HG02884 (cell line): ENCODE measurements at regions not wholly inside any gene's neighbourhood (a gene's known extent, or its start where the extent isn't known, plus 50 kb on each side); places are given as distances from the start of the nearest gene placed in this dataset.
A peak's percentile ranks its signal among the peaks of the same experiment; 100 is the strongest.
"Not testable (repeated sequence)": the region's sequence is repeated elsewhere in the genome, so short reads cannot be mapped to it uniquely, and the experiment has no call there.

Experiments
- ATAC-seq: cut with Tn5 transposase; IDR thresholded peaks from one replicate; pipeline ENCODE4 v1.9.1; 2021; ENCODE audit warnings: mild to moderate bottlenecking, moderate library complexity; ENCODE audit not compliant: unreplicated experiment

DNA sequence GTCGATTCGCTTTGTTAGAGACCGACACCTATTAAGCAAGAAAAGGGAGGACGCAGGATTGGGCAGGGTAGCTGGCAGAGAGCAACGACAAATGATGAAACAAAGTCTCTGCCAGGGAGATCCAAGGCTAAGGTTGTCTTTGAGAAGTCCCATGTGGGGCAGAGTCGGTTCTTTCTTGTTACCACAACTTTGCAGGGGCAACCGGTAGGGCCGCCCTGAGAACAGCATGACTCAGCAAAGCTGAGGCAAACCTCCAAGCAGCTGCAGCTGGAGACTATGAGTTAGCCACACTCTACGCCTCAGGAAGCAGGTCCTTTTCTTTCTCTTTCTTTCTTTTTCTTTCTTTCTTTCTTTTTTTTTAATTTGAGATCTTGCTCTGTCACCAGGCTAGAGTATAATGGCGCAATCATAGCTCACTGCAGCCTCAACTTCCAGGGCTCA lies 452.3 kb upstream of the ID2 start:
- peak; percentile 80 for ATAC-seq

DNA sequence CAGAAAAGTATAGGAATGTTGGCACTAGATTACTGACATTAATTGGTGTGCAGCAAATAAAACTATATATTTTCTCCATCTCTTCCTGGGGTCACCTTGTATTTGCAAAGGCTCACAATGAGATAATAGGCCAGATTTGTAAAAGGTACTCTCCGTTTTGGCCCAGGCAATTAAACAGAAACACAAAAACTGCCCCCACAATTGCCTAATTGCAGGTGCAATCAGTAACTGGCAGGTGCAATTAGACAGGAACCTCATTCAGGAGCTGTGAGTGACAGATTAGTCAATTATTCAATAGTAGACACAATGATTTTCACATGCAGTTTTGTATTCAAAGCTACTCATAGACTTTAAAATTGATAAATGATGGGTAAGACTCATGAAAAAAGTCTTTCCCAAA lies 451.4 kb upstream of the ID2 start:
- no peak for ATAC-seq

DNA sequence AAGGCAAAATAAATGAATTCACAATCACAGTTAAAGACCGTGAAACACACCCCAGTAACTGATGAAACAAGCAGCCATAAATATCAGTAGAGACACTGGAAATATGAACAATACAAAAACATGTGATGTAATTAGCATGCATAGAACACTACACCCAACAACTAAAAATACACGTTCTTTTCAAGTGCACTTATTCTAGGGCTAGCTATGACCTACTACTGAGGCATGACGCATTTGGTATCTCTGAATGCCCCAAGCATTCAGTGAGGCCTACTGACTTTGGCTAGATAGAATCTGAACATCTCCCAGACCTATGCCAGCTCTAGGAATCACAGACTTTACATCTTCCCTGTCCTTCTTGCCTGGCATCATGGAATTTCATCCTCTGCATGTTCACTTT lies 450.0 kb upstream of the ID2 start:
- no peak for ATAC-seq

DNA sequence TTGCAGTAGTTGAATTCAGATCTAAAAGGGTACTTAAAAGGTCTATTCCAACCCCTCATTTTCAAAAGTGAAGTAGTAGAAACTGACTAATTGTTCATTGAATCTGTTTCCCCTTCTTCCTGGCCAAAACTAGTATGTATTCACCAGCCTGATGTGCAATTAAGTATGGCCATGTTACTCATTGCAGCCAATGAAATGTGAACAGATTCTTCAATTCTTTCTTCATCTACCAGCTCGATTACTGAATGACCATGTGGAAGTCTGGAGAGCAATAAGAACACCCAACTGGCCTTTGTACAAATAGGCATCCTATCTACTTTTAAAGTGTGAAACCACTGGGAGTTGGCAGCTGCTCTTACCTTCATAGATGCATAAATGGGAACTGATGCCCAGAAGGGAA lies 449.0 kb upstream of the ID2 start:
- ATAC-seq: no peak

DNA sequence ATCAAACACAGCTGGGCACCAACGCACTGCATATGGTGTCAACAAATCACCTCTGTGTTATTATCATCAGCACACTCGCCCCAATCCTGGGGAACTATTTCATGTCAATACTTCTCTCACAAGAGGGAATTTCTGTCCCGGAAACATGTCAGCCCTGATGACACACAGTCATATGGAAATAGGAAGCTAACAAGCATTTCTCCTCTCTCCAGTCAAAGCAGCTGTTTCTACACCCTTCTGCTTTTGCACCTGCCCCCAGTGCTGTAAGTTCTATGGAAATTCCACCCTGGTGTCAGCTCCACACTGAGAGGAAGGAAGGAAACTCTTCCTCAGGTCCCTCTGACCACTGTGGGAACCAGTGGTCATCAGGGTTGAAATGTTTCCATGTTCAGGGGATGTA lies 447.6 kb upstream of the ID2 start:
- ATAC-seq: peak; percentile 46

DNA sequence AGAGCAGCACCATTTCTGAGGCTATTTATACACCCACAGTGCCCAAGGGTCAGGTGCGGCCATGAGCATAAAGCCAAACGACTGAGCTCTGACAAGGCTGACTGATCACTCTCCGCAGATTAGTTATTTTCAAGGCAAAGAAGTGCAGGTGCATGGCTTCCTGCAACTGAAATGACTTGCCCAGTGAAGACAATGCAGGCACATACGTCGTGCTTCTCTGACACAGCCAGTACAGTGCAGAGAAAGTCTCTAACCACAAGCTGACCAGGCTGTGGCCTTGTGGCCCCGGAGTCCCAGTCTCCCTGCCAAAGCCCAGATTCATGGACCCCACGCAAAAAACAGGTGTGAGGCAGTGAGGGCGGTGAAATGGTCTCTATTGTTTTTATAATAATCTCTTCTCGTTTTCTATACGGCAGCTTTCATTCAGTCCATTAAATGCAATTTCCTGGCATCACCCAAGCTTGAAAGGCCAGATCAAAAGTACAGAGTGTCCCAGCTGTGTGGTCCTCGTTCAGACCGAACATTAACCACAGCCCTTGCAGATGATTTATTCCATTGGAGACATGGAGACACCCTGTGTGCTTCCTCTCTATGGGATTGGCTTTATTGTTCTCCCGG lies 447.0 kb upstream of the ID2 start:
- peak; percentile 88 for ATAC-seq

DNA sequence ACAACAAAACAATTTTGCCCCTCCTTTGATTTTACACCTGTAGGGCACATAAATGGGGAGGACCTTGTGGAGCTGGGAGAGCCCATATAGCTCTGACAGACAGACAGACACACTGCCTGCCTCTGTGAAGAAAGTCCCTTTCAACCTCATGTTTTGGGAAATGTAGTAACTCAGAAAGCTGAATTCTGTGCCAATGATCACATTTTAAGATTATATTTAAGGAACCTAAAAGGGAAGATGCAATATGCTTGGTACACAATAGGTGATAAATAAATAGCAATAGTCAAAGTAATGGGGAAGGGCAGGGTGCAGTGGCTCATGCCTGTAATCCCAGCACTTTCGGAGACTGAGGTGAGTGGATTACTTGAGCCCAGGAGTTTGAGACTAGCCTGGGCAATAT lies 446.4 kb upstream of the ID2 start:
- no peak for ATAC-seq

DNA sequence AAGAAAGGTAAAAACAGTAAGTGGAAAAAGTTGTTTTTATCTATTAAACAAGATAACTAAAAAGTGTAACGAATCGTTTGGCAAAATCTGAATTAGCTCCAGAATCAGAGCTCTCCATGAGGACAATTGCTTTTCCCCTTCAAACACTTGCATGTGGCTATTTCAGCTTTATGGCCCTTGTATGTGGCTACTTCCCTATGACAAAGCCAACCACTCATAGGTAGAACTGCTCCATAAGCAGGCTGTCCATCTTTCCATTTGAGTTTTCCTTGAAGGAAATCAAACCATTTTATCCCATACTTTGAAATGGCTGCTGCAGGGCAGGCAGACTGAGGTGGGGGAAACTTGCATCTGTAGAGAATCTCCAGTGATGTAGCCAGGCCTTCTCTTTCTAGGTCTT lies 445.5 kb upstream of the ID2 start:
- no peak for ATAC-seq

DNA sequence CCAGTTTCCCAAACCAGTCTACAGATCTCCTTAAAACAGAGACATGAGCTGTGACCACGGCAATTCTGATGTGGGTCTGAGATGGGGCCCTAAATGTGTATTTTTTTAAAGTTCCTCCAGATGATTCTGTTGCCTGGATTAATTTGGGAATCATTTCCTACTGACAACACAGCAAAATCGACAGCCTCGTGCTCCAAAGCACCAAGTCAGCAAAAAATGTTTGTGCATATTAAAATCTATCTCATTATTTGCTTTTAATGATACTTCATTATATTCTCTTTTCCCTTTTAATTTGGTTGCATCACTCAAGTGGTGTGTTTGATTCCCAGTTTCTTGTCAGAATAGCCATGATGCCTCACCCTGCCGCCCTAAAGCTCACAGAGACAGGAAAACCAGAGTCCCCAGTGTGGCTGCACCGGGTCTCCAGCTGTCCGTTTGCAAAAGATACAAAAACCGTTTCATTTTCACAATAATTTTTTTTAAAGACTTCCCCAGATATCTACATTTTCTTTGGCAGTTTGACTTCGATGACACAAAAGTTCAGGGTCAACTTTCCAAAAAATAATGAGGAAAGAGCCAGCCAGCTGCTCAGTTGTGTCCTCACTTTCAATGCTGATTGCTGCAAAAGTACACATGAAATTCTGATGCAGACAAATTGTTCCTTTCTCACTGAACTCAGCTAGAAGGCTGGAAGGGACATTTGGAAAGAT lies 443.2 kb upstream of the ID2 start:
- no peak for ATAC-seq

DNA sequence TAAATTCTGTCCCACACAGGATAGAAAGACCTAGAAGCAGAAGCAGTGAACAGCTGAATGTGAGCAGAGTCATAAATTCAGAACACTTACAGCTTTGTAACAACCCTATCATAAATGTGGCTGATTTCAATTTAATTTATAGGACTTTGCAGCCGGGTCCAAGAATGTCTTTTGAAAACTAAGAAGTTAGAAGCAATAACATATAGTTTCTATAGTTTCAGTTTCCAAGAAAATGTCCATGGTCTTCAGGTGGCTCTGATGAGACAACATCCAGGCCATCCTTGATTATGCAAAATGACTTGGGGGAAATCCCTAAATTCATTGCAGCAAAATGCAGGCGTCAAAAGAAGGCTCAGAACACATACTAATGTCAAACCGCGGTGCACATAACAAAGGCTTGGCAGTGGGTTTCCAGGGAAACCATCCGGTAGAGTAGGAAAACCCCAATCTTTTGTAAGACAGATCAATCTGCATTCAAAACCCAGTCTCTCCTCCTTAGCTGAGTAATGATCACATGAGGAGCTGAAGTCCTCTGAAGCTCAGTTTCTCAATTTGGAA lies 442.2 kb upstream of the ID2 start:
- peak; percentile 36 for ATAC-seq

DNA sequence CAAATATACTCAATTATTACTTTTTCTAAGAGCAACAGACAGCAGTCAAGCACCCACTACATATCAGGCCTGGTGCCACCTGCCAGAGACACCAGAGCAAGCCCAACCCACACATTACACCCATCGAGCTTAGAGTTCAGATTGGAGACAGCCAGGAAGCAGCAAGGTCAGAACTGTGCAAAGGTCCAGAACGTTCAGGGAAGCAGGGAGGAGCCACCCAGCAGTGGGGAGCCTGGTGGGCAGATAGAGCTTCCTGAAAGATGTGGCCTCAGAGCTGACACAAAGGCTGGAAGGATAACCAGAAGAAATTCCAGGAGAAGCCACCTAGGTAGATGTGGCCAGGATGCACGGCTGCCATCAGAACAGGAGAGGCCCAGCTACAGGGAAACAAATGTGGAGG lies 440.5 kb upstream of the ID2 start:
- ATAC-seq: no peak

DNA sequence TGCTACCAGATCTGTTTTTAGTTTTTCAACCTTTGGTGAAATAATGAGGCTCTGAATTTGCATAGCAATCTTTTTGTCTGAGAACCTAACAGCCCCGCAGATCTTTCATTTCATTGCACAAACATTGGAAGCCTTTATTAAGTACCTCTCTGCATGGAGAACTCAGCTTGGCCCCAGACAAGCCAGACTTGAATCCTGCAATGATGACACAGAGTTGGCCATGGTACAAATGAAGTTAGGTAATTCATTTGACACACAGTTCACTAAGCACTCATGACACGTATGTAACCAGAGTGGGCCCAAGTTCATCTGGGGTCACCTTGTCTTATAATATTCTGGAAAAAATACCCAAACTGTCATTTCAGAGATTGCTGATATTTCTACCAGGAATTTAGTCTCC lies 439.1 kb upstream of the ID2 start:
- ATAC-seq: no peak

DNA sequence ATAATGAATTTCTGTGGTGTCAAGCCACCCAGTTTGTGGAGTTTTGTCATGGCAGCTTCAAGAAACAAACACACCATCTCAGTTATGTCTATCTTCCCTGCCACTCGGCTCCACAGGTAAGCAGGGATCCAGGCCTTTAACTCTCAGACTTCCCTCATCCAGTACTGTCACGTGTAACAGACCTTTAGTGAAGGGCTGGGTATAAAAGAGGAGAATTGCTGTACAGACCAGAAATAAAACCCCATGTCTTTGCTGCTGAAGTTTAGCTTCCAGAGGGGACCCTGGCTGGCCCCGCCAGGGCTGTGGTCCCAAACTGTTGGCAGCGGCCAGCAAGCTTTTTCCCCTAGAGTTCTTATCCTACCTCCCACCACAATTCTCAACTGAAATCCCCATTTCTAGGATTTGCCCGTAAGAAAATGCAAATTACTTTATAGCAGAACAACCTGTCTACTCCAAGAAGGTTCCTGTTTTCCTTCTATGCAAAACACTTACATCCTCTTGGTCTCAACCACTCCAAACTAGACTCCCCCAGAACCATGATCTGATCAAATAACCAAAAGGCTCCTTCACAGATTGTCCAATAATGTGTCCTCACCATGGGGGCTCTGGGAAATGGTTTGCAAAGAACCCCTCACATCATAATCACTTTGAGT lies 438.0 kb upstream of the ID2 start:
- ATAC-seq: no peak

DNA sequence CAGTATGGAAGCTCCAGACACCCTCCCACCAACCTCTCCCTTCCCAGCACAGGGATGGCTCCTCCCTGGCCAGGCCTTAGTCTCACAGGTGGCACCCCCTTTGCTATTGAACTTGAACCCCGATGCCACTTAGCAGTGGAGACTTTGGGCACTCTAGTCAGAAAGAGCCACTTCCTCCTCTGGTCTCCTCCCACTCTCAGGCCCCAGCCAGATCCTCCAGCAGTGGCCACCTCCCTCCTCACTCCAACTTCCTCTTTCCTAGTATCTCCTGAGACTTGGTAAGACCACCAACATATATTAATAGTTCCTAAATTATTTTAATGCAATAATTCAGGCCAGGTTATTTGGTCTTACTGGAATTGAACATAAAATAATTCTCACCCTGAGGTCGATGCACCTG lies 437.2 kb upstream of the ID2 start:
- ATAC-seq: no peak

DNA sequence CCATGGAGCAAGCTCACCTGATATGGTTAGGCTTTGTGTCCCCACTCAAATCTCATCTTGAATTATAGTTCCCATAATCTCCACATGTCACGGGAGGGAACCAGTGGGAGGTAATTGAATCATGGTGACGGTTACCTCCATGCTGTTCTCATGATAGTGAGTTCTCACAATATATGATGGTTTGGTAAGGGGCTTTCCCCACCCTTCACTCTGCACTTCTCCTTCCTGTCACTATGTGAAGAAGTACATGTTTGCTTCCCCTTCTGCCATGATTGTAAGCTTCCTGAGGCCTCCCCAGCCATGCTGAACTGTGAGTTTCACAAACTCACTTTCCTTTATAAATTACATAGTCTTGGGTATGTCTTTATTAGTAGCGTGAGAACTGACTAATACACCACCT lies 435.7 kb upstream of the ID2 start:
- ATAC-seq: no peak

DNA sequence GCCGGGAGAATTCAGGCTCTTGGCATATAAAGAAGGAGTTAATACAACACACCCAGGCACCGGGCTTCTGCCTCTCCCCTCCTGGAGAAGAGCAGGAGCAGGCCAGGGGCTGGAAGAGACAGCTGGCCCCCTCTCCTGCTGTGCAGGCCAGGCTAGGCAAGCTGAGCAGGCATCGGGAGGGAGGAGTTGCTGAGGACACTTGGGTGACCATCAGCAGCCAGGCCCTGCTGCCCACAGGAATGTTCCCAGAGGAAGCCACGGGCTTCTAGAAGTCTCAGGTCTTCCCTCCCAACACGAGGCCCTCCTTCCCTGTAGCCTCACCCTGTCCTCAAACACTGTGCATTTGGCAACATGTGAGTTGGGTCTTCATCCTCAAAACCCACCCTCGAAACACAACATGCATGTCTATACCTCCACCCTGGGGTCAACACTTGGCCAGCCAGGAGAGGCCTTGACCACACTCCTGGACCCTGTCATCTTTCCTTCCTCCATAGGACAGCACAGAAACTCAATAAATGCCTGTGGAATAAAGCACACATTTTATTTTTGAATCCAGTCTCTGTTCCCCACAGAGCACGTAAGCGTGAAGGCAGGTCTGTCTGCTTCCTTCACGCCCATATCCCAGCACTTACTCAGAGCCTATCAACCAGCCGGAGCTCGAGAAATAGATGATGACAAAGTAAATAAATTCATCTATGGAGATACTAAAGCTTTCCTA lies 433.8 kb upstream of the ID2 start:
- peak; percentile 28 for ATAC-seq

DNA sequence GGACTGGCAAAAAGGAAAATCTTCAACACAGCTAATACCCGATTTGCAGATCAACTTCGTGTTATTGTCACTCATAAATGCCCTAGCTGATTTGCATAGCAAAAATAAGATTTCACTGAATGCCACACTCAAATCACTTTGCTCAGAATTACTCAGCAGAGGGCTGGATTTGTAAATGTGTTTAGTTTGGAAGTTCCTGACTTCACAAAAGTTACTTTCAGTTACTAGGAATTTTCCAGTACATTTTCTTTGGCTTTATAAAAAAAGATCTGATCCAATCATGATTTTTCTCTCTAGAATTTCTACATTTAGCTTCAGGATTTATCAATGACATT lies 433.3 kb upstream of the ID2 start:
- peak; percentile 45 for ATAC-seq

DNA sequence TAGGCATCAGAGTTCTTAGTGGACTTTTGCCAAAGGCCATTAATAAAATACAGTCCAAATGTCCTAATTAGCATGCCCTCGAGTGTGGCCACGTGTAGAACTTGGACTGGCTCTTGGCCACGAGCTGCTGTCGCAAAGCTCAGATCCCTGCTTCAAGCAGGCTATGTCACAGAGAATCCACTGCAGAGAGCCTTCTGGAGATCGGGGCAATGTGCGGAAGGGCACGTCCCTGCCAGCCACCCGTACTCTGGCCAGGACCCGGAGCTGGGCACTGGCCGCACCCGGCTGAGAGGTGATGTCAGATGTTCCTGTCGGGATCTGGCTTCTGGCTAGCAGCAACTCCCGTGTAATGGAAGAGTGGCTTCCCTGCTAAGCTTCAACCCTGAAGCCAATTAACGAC lies 432.7 kb upstream of the ID2 start:
- ATAC-seq: no peak

DNA sequence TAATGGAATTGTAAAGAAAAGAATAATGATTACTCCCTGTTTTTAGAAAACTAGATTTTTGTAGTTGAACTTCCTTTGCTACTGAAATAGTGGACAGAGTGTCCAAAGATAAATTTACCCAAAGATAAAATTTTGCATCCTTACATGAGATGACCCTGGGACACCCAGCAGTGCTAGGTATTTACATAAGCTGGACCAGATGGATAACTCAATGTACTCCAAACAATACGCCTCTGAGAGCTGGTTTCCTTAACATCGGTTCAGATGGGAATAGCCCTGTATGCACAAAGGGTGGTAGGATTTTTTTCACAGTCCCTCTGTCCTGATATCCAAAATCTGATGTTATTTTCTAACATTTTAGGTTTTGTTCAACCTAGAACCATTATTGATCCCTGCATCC lies 432.1 kb upstream of the ID2 start:
- ATAC-seq: no peak

DNA sequence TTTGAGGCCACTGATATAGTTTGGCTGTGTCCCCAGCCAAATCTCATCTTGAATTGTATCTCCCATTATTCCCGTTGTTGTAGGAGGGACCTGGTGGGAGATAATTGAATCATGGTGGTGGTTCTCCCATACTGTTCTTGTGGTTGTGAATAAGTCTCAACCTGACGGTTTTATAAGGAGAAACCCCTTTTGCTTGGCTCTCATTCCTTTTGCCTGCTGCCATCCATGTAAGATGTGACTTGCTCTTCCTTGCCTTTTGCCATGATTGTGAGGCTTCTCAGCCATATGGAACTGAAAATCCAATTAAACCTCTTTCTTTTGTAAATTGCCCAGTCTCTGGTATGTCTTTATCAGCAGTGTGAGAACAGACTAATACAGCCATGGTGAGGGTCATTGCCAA lies 431.6 kb upstream of the ID2 start:
- ATAC-seq: not testable (repeated sequence)

DNA sequence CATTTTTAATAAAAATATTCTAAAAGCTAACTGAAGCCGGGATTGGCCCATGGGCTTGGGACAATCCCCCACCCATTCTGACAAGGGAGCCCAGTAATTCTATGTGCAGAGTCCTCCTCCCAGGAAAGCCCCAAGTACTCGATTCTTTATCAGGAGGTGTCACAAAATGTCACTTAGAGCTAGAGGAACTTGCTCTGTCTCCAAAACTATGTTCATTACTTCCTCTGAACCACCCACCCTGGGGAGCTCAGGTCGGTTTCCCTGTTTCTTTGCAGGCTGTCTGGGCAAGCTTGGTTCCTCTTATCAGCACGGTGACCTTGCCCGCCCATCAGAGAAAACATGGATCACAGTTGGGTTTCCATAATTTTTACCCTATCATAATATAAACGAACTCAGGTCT lies 430.6 kb upstream of the ID2 start:
- no peak for ATAC-seq

DNA sequence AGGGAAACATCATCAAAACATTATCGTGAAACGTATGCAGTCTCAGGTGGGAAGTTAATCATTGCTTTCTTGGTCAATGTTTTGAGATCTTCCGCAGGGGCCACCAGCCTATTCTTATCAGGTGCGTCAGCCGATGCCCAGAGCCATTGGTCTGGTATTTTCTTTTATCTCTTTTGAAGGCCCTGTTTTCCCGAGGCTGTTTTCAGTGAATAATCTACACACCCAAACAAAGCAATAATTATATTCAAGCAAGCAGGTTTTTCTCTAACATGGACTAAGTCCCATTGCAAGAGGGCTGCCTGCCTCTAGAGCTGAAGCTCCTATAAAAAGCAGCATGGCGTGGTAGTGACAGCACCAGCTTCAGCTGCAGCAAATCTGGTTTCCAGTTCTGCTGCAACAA lies 430.0 kb upstream of the ID2 start:
- no peak for ATAC-seq
